IMR-90 (cell line): ENCODE measurements at regions not wholly inside any gene's neighbourhood (a gene's known extent, or its start where the extent isn't known, plus 50 kb on each side); places are given as distances from the start of the nearest gene placed in this dataset.
A peak's percentile ranks its signal among the peaks of the same experiment; 100 is the strongest.

Source experiments
- ATAC-seq: fragments of 200-7000 bp; cut with Tn5 transposase; 2 replicates; pipeline ENCODE4 v1.9.1; 2020; ENCODE audit warnings: low read depth, mild to moderate bottlenecking, moderate library complexity
- BruUV-seq: library from RNA; stranded (reverse); fragments of 400-500 nt; replicated peaks from 2 replicates; lab custom pipeline; 2021; lab: Mats Ljungman, UMichigan
- CTCF ChIA-PET: fragments of 300-600 bp; formaldehyde crosslinking; extraction: SDS; loops from one replicate; lab custom pipeline; 2021; ENCODE audit warnings: antibody characterized with exemption; lab: Yijun Ruan, JAX
- POLR2A ChIA-PET: fragments of 300-600 bp; sonication (Branson Sonifier 250); formaldehyde crosslinking; loops from one replicate; lab custom pipeline; 2022; ENCODE audit warnings: antibody characterized with exemption; ENCODE audit not compliant: unreplicated experiment; lab: Charles Lee
- DNase-seq: peaks from one replicate; pipeline ENCODE4 v3.0.0; 2013
- H2AFZ ChIP-seq: replicated peaks from 2 replicates; pipeline ENCODE3; 2013; ENCODE audit warnings: low read length, mild to moderate bottlenecking; ENCODE audit not compliant: poor library complexity
- H2AK5ac ChIP-seq: 2 replicates; pipeline ENCODE4 v1.6.1; 2013; ENCODE audit warnings: low read depth, low read length, inconsistent platforms
- H2AK9ac ChIP-seq: replicated peaks from 2 replicates; pipeline ENCODE3; 2013; ENCODE audit warnings: mild to moderate bottlenecking, low read depth, low read length, moderate library complexity; ENCODE audit not compliant: poor library complexity
- H2BK120ac ChIP-seq: 2 replicates; pipeline ENCODE4 v1.6.1; 2013; ENCODE audit warnings: low read depth, low read length, inconsistent platforms
- H2BK15ac ChIP-seq: 3 replicates; pipeline ENCODE4 v1.6.1; 2013; ENCODE audit warnings: low read depth, low read length, inconsistent platforms
- H2BK20ac ChIP-seq: 2 replicates; pipeline ENCODE4 v1.6.1; 2013; ENCODE audit warnings: low read depth, mild to moderate bottlenecking, inconsistent platforms, low read length, moderate library complexity
- H2BK5ac ChIP-seq: 2 replicates; pipeline ENCODE4 v1.6.1; 2013; ENCODE audit warnings: mild to moderate bottlenecking, low read depth, low read length, inconsistent platforms; ENCODE audit not compliant: poor library complexity, severe bottlenecking
- H3K14ac ChIP-seq: replicated peaks from 2 replicates; pipeline ENCODE4 v1.6.1; 2013; ENCODE audit warnings: low read depth, low read length, inconsistent platforms
- H3K18ac ChIP-seq: 2 replicates; pipeline ENCODE4 v1.6.1; 2013; ENCODE audit warnings: low read depth, low read length, control low read depth
- H3K23ac ChIP-seq: 2 replicates; pipeline ENCODE4 v1.6.1; 2013; ENCODE audit warnings: low read depth, low read length, inconsistent platforms
- H3K27ac ChIP-seq: 2 replicates; pipeline ENCODE4 v1.5.1; 2013; ENCODE audit warnings: mild to moderate bottlenecking, control low read depth, low read length; ENCODE audit not compliant: insufficient read depth
- H3K27me3 ChIP-seq: 2 replicates; pipeline ENCODE4 v1.6.1; 2013; ENCODE audit warnings: low read length; ENCODE audit not compliant: control insufficient read depth, insufficient read depth
- H3K36me3 ChIP-seq: 2 replicates; pipeline ENCODE4 v1.6.1; 2013; ENCODE audit warnings: low read length, mixed read lengths; ENCODE audit not compliant: control insufficient read depth, insufficient read depth
- H3K4ac ChIP-seq: 2 replicates; pipeline ENCODE4 v1.6.1; 2013; ENCODE audit warnings: low read depth, low read length, inconsistent platforms
- H3K4me1 ChIP-seq: 2 replicates; pipeline ENCODE4 v1.6.1; 2013; ENCODE audit warnings: low read length, mixed read lengths; ENCODE audit not compliant: control insufficient read depth, insufficient read depth
- H3K4me2 ChIP-seq: 2 replicates; pipeline ENCODE4 v1.6.1; 2013; ENCODE audit warnings: low read depth, mild to moderate bottlenecking, control low read depth, low read length, moderate library complexity
- H3K4me3 ChIP-seq: 2 replicates; pipeline ENCODE4 v1.5.1; 2013; ENCODE audit warnings: low read depth, mild to moderate bottlenecking, control low read depth, low read length, moderate library complexity; ENCODE audit not compliant: insufficient read depth
- H3K56ac ChIP-seq: 2 replicates; pipeline ENCODE4 v1.6.1; 2013; ENCODE audit warnings: low read length, inconsistent platforms; ENCODE audit not compliant: insufficient read depth; ENCODE audit errors: extremely low read depth
- H3K79me1 ChIP-seq, 2 experiments: 2 replicates each; pipeline ENCODE4 v1.6.1; 2013; ENCODE audit warnings: low read length in 2 of 2, inconsistent platforms in 1 of 2, low read depth in 1 of 2
- H3K9ac ChIP-seq: 2 replicates; pipeline ENCODE4 v1.6.1; 2013; ENCODE audit warnings: low read depth, low read length, control low read depth
- H3K9me1 ChIP-seq: 2 replicates; pipeline ENCODE4 v1.6.1; 2013; ENCODE audit warnings: low read length, inconsistent platforms; ENCODE audit not compliant: insufficient read depth
- H3K9me3 ChIP-seq: 2 replicates; pipeline ENCODE4 v1.6.1; 2013; ENCODE audit warnings: low read length; ENCODE audit not compliant: control insufficient read depth, insufficient read depth
- H4K20me1 ChIP-seq: 2 replicates; pipeline ENCODE4 v1.6.1; 2013; ENCODE audit warnings: low read length, inconsistent platforms; ENCODE audit not compliant: insufficient read depth
- H4K5ac ChIP-seq: 2 replicates; pipeline ENCODE4 v1.6.1; 2013; ENCODE audit warnings: mild to moderate bottlenecking, low read depth, low read length, control low read depth
- H4K8ac ChIP-seq, 2 experiments: 2 replicates each; pipeline ENCODE4 v1.6.1; 2013; ENCODE audit warnings: low read depth in 2 of 2, low read length in 2 of 2, control low read depth in 1 of 2, inconsistent platforms in 1 of 2
- H4K91ac ChIP-seq: 2 replicates; pipeline ENCODE4 v1.6.1; 2013; ENCODE audit warnings: low read depth, low read length, inconsistent platforms; ENCODE audit not compliant: insufficient read depth
- BHLHE40 ChIP-seq: fragments of 150-350 bp; IDR thresholded peaks from 2 replicates; pipeline ENCODE4 v1.6.1; 2016; ENCODE audit warnings: mild to moderate bottlenecking, low read depth, low read length
- CEBPB ChIP-seq: IDR thresholded peaks from 2 replicates; pipeline ENCODE4 v1.6.1; 2012; ENCODE audit warnings: low read depth, low read length, improper control_type of control experiment
- CHD1 ChIP-seq: IDR thresholded peaks from 2 replicates; pipeline ENCODE4 v1.6.1; 2012; ENCODE audit warnings: low read depth, low read length, improper control_type of control experiment
- FOS ChIP-seq: fragments of 150-350 bp; IDR thresholded peaks from 2 replicates; pipeline ENCODE4 v1.6.1; 2016; ENCODE audit warnings: low read depth, low read length
- MAFK ChIP-seq: IDR thresholded peaks from 2 replicates; pipeline ENCODE4 v1.6.1; 2012; ENCODE audit warnings: low read depth, low read length, improper control_type of control experiment
- MAZ ChIP-seq: IDR thresholded peaks from 2 replicates; pipeline ENCODE4 v1.6.1; 2012; ENCODE audit warnings: low read depth, mild to moderate bottlenecking, low read length, improper control_type of control experiment, moderate library complexity, borderline replicate concordance
- MXI1 ChIP-seq: IDR thresholded peaks from 2 replicates; pipeline ENCODE4 v1.6.1; 2012; ENCODE audit warnings: low read depth, mild to moderate bottlenecking, low read length, moderate library complexity, borderline replicate concordance
- POLR2A ChIP-seq: IDR thresholded peaks from 2 replicates; pipeline ENCODE4 v1.6.1; 2012; ENCODE audit warnings: mild to moderate bottlenecking, low read depth, low read length
- RFX5 ChIP-seq: IDR thresholded peaks from 2 replicates; pipeline ENCODE4 v1.8.0; 2012; ENCODE audit warnings: low read depth, mild to moderate bottlenecking, low read length, moderate library complexity
- SMC3 ChIP-seq: fragments of 150-350 bp; IDR thresholded peaks from 2 replicates; pipeline ENCODE4 v1.6.1; 2016; ENCODE audit warnings: low read depth, mild to moderate bottlenecking, antibody characterized with exemption, low read length, moderate library complexity
- WGBS, 2 experiments: methylation state at CpG; one replicate each; pipeline versions ENCODE4 v1.1.5 to v1.1.7; 2013; ENCODE audit warnings: missing lambda C conversion rate in 2 of 2; ENCODE audit not compliant: insufficient read length in 1 of 2; ENCODE audit errors: extremely low coverage in 2 of 2; 5-methylcytosine and 5-hydroxymethylcytosine counted together
- dilution Hi-C: fragments of 300-500 bp; cut with HindIII; formaldehyde crosslinking; loops from one replicate; pipeline ENCODE4 v1.14.3; 2018; ENCODE audit warnings: low sequenced_read_pairs; ENCODE audit not compliant: unreplicated experiment
- in situ Hi-C: fragments of 300-500 bp; cut with MboI; formaldehyde crosslinking; loops from 3 replicates; pipeline ENCODE4 v1.14.3; 2019; ENCODE audit warnings: low sequenced_read_pairs, inconsistent platforms, mixed read lengths
- intact Hi-C: fragments of 100-400 bp; cut with micrococcal nuclease; formaldehyde crosslinking; loops from 2 replicates; pipeline ENCODE4 v1.10.0; 2022
- TF ChIP-seq, protein P1 (sequence below): fragments of 150-350 bp; IDR thresholded peaks from 2 replicates; pipeline ENCODE4 v1.6.1; 2017; ENCODE audit warnings: mild to moderate bottlenecking, antibody characterized with exemption, low read length, low read depth

GRCh38 chr3:10693457-10693856, 122.6 kb upstream of the SLC6A11 start:
- Histone ChIP-seq H2AFZ (no peak overlapping the region), H3K9me3 (no peaks in the 10 kb centered on the region), H3K4me2 (no peak overlapping the region), H3K4me3 (no peak overlapping the region), H3K14ac (no peak overlapping the region), H3K4ac (no peak overlapping the region), H3K27me3 (peaks cover 2% of the 10 kb centered on the region), H4K20me1 (no peaks in the 10 kb centered on the region; the same call in 1 of the 2 replicates), H3K27ac (no peak overlapping the region), H4K5ac (no peak overlapping the region), H2AK9ac (no peak overlapping the region), H3K79me1 (no peaks in the 10 kb centered on the region), H2BK15ac (no peak overlapping the region), H2BK5ac (no peak overlapping the region), H3K56ac (no peak overlapping the region), H3K18ac (no peak overlapping the region), H3K9ac (no peak overlapping the region), H4K91ac (no peak overlapping the region), H3K9me1 (no peaks in the 10 kb centered on the region), H3K36me3 (no peaks in the 10 kb centered on the region), H4K8ac (no peak overlapping the region), H3K23ac (no peak overlapping the region), H2AK5ac (no peak overlapping the region), H3K4me1 (no peaks in the 10 kb centered on the region), H2BK120ac (no peak overlapping the region), H2BK20ac (no peak overlapping the region)
- TF ChIP-seq POLR2A (no peak), CHD1 (no peak), MAZ (no peak), BHLHE40 (no peak), RFX5 (no peak), FOS (no peak), CEBPB (no peak), SMC3 (no peak), MAFK (no peak), MXI1 (no peak)
- TF ChIP-seq, protein P1, sequence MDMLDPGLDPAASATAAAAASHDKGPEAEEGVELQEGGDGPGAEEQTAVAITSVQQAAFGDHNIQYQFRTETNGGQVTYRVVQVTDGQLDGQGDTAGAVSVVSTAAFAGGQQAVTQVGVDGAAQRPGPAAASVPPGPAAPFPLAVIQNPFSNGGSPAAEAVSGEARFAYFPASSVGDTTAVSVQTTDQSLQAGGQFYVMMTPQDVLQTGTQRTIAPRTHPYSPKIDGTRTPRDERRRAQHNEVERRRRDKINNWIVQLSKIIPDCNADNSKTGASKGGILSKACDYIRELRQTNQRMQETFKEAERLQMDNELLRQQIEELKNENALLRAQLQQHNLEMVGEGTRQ, result no peak
- POLR2A ChIA-PET, result no interaction called here
- BruUV-seq, result no TSS peak
- dilution Hi-C loops (no loop called here), intact Hi-C loops (no loop called here), in situ Hi-C loops (no loop called here)
- CTCF ChIA-PET, result no interaction called here
- ATAC-seq (no peak), DNase-seq (peak; percentile 3)
- no CpG with 5 or more reads among the region's 4 CpGs for WGBS, 2 experiments
